Endothelial cell (in vitro differentiated cells): ENCODE measurements at regions not wholly inside any gene's neighbourhood (a gene's known extent, or its start where the extent isn't known, plus 50 kb on each side); places are given as distances from the start of the nearest gene placed in this dataset.

Experiments
- DNase-seq: peaks from one replicate; pipeline ENCODE4 v3.0.0; 2021; ENCODE audit warnings: low spot score
- H3K27ac Mint-ChIP-seq: one replicate; pipeline ENCODE4 v1.8.0; 2021; ENCODE audit warnings: mixed read lengths, inconsistent platforms; ENCODE audit not compliant: unreplicated experiment
- H3K27me3 Mint-ChIP-seq: one replicate; pipeline ENCODE4 v1.8.0; 2021; ENCODE audit warnings: mild to moderate bottlenecking, moderate library complexity, mixed read lengths, inconsistent platforms; ENCODE audit not compliant: unreplicated experiment
- H3K36me3 Mint-ChIP-seq: one replicate; pipeline ENCODE4 v1.8.0; 2021; ENCODE audit warnings: mild to moderate bottlenecking, low read depth, mixed read lengths, inconsistent platforms; ENCODE audit not compliant: unreplicated experiment
- H3K4me1 Mint-ChIP-seq: one replicate; pipeline ENCODE4 v1.8.0; 2021; ENCODE audit warnings: mild to moderate bottlenecking, mixed read lengths, inconsistent platforms; ENCODE audit not compliant: unreplicated experiment
- H3K4me3 Mint-ChIP-seq: one replicate; pipeline ENCODE4 v1.8.0; 2021; ENCODE audit warnings: mild to moderate bottlenecking, mixed read lengths, inconsistent platforms; ENCODE audit not compliant: unreplicated experiment
- H3K9me3 Mint-ChIP-seq: one replicate; pipeline ENCODE4 v1.8.0; 2021; ENCODE audit warnings: mixed read lengths, inconsistent platforms; ENCODE audit not compliant: unreplicated experiment
- CTCF ChIP-seq: fragments of 200-600 bp; sonication (generic); IDR thresholded peaks from one replicate; pipeline ENCODE4 v1.5.0; 2021; ENCODE audit warnings: antibody characterized with exemption; ENCODE audit not compliant: unreplicated experiment

- H3K9me3 Mint-ChIP-seq, result no peaks in the 10 kb centered on the region
- H3K36me3 Mint-ChIP-seq, result no peaks in the 10 kb centered on the region
These were observed 209.8 kb downstream of the CCER1 start for GRCh38 chr12:90745211-90745610.

GRCh38 chr12:90741611-90742010 is 213.4 kb downstream of the CCER1 start:
- no peaks in the 10 kb centered on the region for H3K9me3 Mint-ChIP-seq
- H3K36me3 Mint-ChIP-seq, result no peaks in the 10 kb centered on the region
- H3K27me3 Mint-ChIP-seq, result no peaks in the 10 kb centered on the region
- no peak overlapping the region for H3K4me3 Mint-ChIP-seq
- DNase-seq, result no peak
- no peak for TF ChIP-seq CTCF
- H3K4me1 Mint-ChIP-seq, result peaks cover 6% of the 10 kb centered on the region
- no peak overlapping the region for H3K27ac Mint-ChIP-seq

More at GRCh38 chr12:90745211-90745610, 209.8 kb downstream of the CCER1 start:
- Mint-ChIP-seq H3K27ac (no peak overlapping the region), H3K4me1 (no peaks in the 10 kb centered on the region), H3K27me3 (no peaks in the 10 kb centered on the region), H3K4me3 (no peak overlapping the region)
- no peak for TF ChIP-seq CTCF
- no peak for DNase-seq

- no peak for DNase-seq
- H3K9me3 Mint-ChIP-seq, result no peaks in the 10 kb centered on the region
- H3K36me3 Mint-ChIP-seq, result no peaks in the 10 kb centered on the region
- no peak overlapping the region for H3K27ac Mint-ChIP-seq
- H3K4me3 Mint-ChIP-seq, result no peak overlapping the region
- H3K27me3 Mint-ChIP-seq, result no peaks in the 10 kb centered on the region
- TF ChIP-seq CTCF, result no peak
- no peaks in the 10 kb centered on the region for H3K4me1 Mint-ChIP-seq
These were observed 225.2 kb downstream of the CCER1 start for GRCh38 chr12:90729736-90730135.

- no peak for TF ChIP-seq CTCF
- H3K4me1 Mint-ChIP-seq, result no peaks in the 10 kb centered on the region
- peaks cover 2% of the 10 kb centered on the region for H3K27me3 Mint-ChIP-seq
- no peaks in the 10 kb centered on the region for H3K9me3 Mint-ChIP-seq
- no peak overlapping the region for H3K27ac Mint-ChIP-seq
- H3K4me3 Mint-ChIP-seq, result no peak overlapping the region
- no peak for DNase-seq
- H3K36me3 Mint-ChIP-seq, result no peaks in the 10 kb centered on the region
These were observed 242.3 kb downstream of the CCER1 start for GRCh38 chr12:90712671-90713070.

GRCh38 chr12:90710711-90711110 is 244.3 kb downstream of the CCER1 start:
- Mint-ChIP-seq H3K27me3 (peaks cover 2% of the 10 kb centered on the region), H3K27ac (no peak overlapping the region), H3K9me3 (no peaks in the 10 kb centered on the region), H3K4me1 (no peaks in the 10 kb centered on the region), H3K4me3 (no peak overlapping the region), H3K36me3 (no peaks in the 10 kb centered on the region)
- DNase-seq, result no peak
- no peak for TF ChIP-seq CTCF
